ENCODE measurements at regions not wholly inside any gene's neighbourhood (a gene's known extent, or its start where the extent isn't known, plus 50 kb on each side); places are given as distances from the start of the nearest gene placed in this dataset.

- Mint-ChIP-seq H3K4me3 (no peak overlapping the region), H3K9me3 (no peaks in the 10 kb centered on the region), H3K27ac (no peak overlapping the region), H3K36me3 (no peaks in the 10 kb centered on the region), H3K4me1 (no peaks in the 10 kb centered on the region), H3K27me3 (no peaks in the 10 kb centered on the region)
- no peak for ATAC-seq (ENCODE audit: low read depth)
- no peak for DNase-seq (ENCODE audit: low spot score in 2 of 2)
Observed at GRCh38 chr22:48698618-48699017, 1129.1 kb downstream of the BRD1 start.

GRCh38 chr22:48697694-48698276, 1129.9 kb downstream of the BRD1 start:
- Mint-ChIP-seq H3K27ac (no peak overlapping the region), H3K9me3 (no peaks in the 10 kb centered on the region), H3K27me3 (no peaks in the 10 kb centered on the region), H3K4me1 (no peaks in the 10 kb centered on the region), H3K4me3 (no peak overlapping the region), H3K36me3 (no peaks in the 10 kb centered on the region)
- DNase-seq (ENCODE audit: low spot score in 2 of 2) (no peak), ATAC-seq (ENCODE audit: low read depth) (no peak)

GRCh38 chr22:48697223-48697622, 1130.5 kb downstream of the BRD1 start:
- DNase-seq (ENCODE audit: low spot score in 2 of 2) = no peak
- Mint-ChIP-seq H3K4me1 (no peaks in the 10 kb centered on the region), H3K27ac (no peak overlapping the region), H3K36me3 (no peaks in the 10 kb centered on the region), H3K9me3 (no peaks in the 10 kb centered on the region), H3K27me3 (no peaks in the 10 kb centered on the region), H3K4me3 (no peak overlapping the region)
- no peak for ATAC-seq (ENCODE audit: low read depth)

GRCh38 chr22:48696371-48696770, 1131.3 kb downstream of the BRD1 start:
- Mint-ChIP-seq H3K4me3 (no peak overlapping the region), H3K4me1 (no peaks in the 10 kb centered on the region), H3K27ac (no peak overlapping the region), H3K9me3 (no peaks in the 10 kb centered on the region), H3K36me3 (no peaks in the 10 kb centered on the region), H3K27me3 (no peaks in the 10 kb centered on the region)
- no peak for DNase-seq (ENCODE audit: low spot score in 2 of 2)
- no peak for ATAC-seq (ENCODE audit: low read depth)

GRCh38 chr22:48695731-48696305, 1131.9 kb downstream of the BRD1 start:
- no peaks in the 10 kb centered on the region for H3K4me1 Mint-ChIP-seq
- no peaks in the 10 kb centered on the region for H3K27me3 Mint-ChIP-seq
- DNase-seq (ENCODE audit: low spot score in 2 of 2) (no peak), ATAC-seq (ENCODE audit: low read depth) (no peak)
- no peaks in the 10 kb centered on the region for H3K36me3 Mint-ChIP-seq
- H3K4me3 Mint-ChIP-seq = no peak overlapping the region
- no peak overlapping the region for H3K27ac Mint-ChIP-seq
- H3K9me3 Mint-ChIP-seq = no peaks in the 10 kb centered on the region

GRCh38 chr22:48695251-48695650, 1132.4 kb downstream of the BRD1 start:
- no peak for DNase-seq (ENCODE audit: low spot score in 2 of 2)
- no peaks in the 10 kb centered on the region for H3K4me1 Mint-ChIP-seq
- no peak overlapping the region for H3K27ac Mint-ChIP-seq
- ATAC-seq (ENCODE audit: low read depth) = no peak
- H3K4me3 Mint-ChIP-seq = no peak overlapping the region
- H3K9me3 Mint-ChIP-seq = no peaks in the 10 kb centered on the region
- no peaks in the 10 kb centered on the region for H3K36me3 Mint-ChIP-seq
- no peaks in the 10 kb centered on the region for H3K27me3 Mint-ChIP-seq

- Mint-ChIP-seq H3K4me1 (no peaks in the 10 kb centered on the region), H3K4me3 (no peak overlapping the region), H3K27me3 (no peaks in the 10 kb centered on the region), H3K9me3 (no peaks in the 10 kb centered on the region), H3K27ac (no peak overlapping the region), H3K36me3 (no peaks in the 10 kb centered on the region)
- DNase-seq (ENCODE audit: low spot score in 2 of 2) (no peak), ATAC-seq (ENCODE audit: low read depth) (no peak)
Observed at GRCh38 chr22:48694296-48694883, 1133.3 kb downstream of the BRD1 start.

GRCh38 chr22:48693377-48694135, 1134.1 kb downstream of the BRD1 start:
- Mint-ChIP-seq H3K4me1 (no peaks in the 10 kb centered on the region), H3K27ac (no peak overlapping the region), H3K36me3 (no peaks in the 10 kb centered on the region), H3K27me3 (no peaks in the 10 kb centered on the region), H3K9me3 (no peaks in the 10 kb centered on the region), H3K4me3 (no peak overlapping the region)
- DNase-seq (ENCODE audit: low spot score in 2 of 2) (no peak), ATAC-seq (ENCODE audit: low read depth) (no peak)

GRCh38 chr22:48692734-48693376, 1134.8 kb downstream of the BRD1 start:
- no peaks in the 10 kb centered on the region for H3K4me1 Mint-ChIP-seq
- H3K9me3 Mint-ChIP-seq = no peaks in the 10 kb centered on the region
- no peaks in the 10 kb centered on the region for H3K27me3 Mint-ChIP-seq
- ATAC-seq (ENCODE audit: low read depth) = no peak
- no peak for DNase-seq (ENCODE audit: low spot score in 2 of 2)
- H3K36me3 Mint-ChIP-seq = no peaks in the 10 kb centered on the region
- no peak overlapping the region for H3K27ac Mint-ChIP-seq
- no peak overlapping the region for H3K4me3 Mint-ChIP-seq

GRCh38 chr22:48691431-48691851, 1136.2 kb downstream of the BRD1 start:
- DNase-seq (ENCODE audit: low spot score in 2 of 2) = no peak
- H3K36me3 Mint-ChIP-seq = peaks cover 1% of the 10 kb centered on the region
- no peak overlapping the region for H3K4me3 Mint-ChIP-seq
- no peaks in the 10 kb centered on the region for H3K4me1 Mint-ChIP-seq
- no peak overlapping the region for H3K27ac Mint-ChIP-seq
- peaks cover 8% of the 10 kb centered on the region for H3K27me3 Mint-ChIP-seq
- no peak for ATAC-seq (ENCODE audit: low read depth)
- H3K9me3 Mint-ChIP-seq = peaks cover 7% of the 10 kb centered on the region

- peaks cover 9% of the 10 kb centered on the region for H3K9me3 Mint-ChIP-seq
- H3K4me3 Mint-ChIP-seq = no peak overlapping the region
- no peaks in the 10 kb centered on the region for H3K4me1 Mint-ChIP-seq
- peaks cover 9% of the 10 kb centered on the region for H3K27me3 Mint-ChIP-seq
- DNase-seq (ENCODE audit: low spot score in 2 of 2) = no peak
- no peak overlapping the region for H3K27ac Mint-ChIP-seq
- ATAC-seq (ENCODE audit: low read depth) = no peak
- H3K36me3 Mint-ChIP-seq = peaks cover 2% of the 10 kb centered on the region
Observed at GRCh38 chr22:48690583-48691317, 1136.9 kb downstream of the BRD1 start.

- peaks cover 2% of the 10 kb centered on the region for H3K36me3 Mint-ChIP-seq
- ATAC-seq (ENCODE audit: low read depth) (no peak), DNase-seq (ENCODE audit: low spot score in 2 of 2) (no peak)
- H3K4me3 Mint-ChIP-seq = no peak overlapping the region
- peaks cover 9% of the 10 kb centered on the region for H3K9me3 Mint-ChIP-seq
- no peaks in the 10 kb centered on the region for H3K4me1 Mint-ChIP-seq
- peaks cover 9% of the 10 kb centered on the region for H3K27me3 Mint-ChIP-seq
- H3K27ac Mint-ChIP-seq = no peak overlapping the region
Observed at GRCh38 chr22:48689206-48689605, 1138.5 kb downstream of the BRD1 start.

- Mint-ChIP-seq H3K4me3 (no peak overlapping the region), H3K36me3 (peaks cover 2% of the 10 kb centered on the region), H3K4me1 (no peaks in the 10 kb centered on the region), H3K27ac (no peak overlapping the region), H3K27me3 (peaks cover 9% of the 10 kb centered on the region), H3K9me3 (peaks cover 9% of the 10 kb centered on the region)
- DNase-seq (ENCODE audit: low spot score in 2 of 2) (no peak), ATAC-seq (ENCODE audit: low read depth) (no peak)
Observed at GRCh38 chr22:48688366-48688765, 1139.3 kb downstream of the BRD1 start.
